Lower lobe of right lung (tissue), 2 donors: ENCODE measurements at regions not wholly inside any gene's neighbourhood (a gene's known extent, or its start where the extent isn't known, plus 50 kb on each side); places are given as distances from the start of the nearest gene placed in this dataset.

Source experiments
- ATAC-seq, 2 donors: fragments of 200-7000 bp; cut with Tn5 transposase; one replicate each; pipeline ENCODE4 v1.9.1; 2020 to 2022; ENCODE audit warnings: mild to moderate bottlenecking in 2 of 2, moderate library complexity in 2 of 2
- DNase-seq: peaks from one replicate; pipeline ENCODE4 v3.0.0-alpha.2; 2020
- H3K27ac ChIP-seq: fragments of 200-600 bp; one replicate; pipeline ENCODE4 v1.8.0; 2022
- H3K27me3 ChIP-seq: fragments of 200-600 bp; one replicate; pipeline ENCODE4 v1.8.0; 2022; ENCODE audit warnings: low read depth
- H3K36me3 ChIP-seq: fragments of 200-600 bp; one replicate; pipeline ENCODE4 v1.8.0; 2022; ENCODE audit warnings: mild to moderate bottlenecking
- H3K4me1 ChIP-seq: fragments of 200-600 bp; one replicate; pipeline ENCODE4 v1.8.0; 2022
- H3K4me3 ChIP-seq: fragments of 200-600 bp; one replicate; pipeline ENCODE4 v1.8.0; 2022; ENCODE audit warnings: mild to moderate bottlenecking
- H3K9me3 ChIP-seq: fragments of 200-600 bp; one replicate; pipeline ENCODE4 v1.8.0; 2022
- intact Hi-C: fragments of 100-400 bp; cut with DNase I; formaldehyde crosslinking; loops from one replicate; pipeline ENCODE4 v1.11.0; 2022
- TF ChIP-seq, protein P1 (sequence below): fragments of 200-600 bp; IDR thresholded peaks from one replicate; pipeline ENCODE4 v1.8.0; 2022; ENCODE audit warnings: antibody characterized with exemption, mild to moderate bottlenecking
- donor health status: DM: no; HTN: yes; CAD: no; lungs with severe emphysema.

DNA sequence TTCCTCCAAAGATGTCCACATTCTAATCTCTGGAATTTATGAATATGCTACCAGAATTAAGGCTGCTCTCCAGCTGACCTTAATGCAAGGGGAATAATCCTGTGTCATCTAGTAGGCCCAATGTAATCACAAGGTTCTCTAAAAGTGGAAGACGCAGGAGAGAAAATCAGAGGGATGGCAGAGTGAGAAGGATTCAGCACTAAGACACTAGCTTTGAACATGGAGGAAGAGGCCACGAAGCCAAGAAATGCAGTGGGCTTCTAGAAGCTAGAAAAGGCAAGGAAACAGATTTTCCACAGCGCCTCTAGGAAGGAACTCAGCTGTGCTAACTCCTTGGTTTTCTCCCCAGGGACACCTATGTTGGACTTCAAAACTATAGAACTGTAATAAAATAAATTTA lies 240.7 kb upstream of the TRAM1L1 start:
- ATAC-seq (no peak), DNase-seq (no peak)
- Histone ChIP-seq H3K27me3 (no peaks in the 10 kb centered on the region), H3K36me3 (no peaks in the 10 kb centered on the region), H3K27ac (no peak overlapping the region), H3K9me3 (no peaks in the 10 kb centered on the region), H3K4me1 (no peaks in the 10 kb centered on the region), H3K4me3 (no peak overlapping the region)
- TF ChIP-seq, protein P1, sequence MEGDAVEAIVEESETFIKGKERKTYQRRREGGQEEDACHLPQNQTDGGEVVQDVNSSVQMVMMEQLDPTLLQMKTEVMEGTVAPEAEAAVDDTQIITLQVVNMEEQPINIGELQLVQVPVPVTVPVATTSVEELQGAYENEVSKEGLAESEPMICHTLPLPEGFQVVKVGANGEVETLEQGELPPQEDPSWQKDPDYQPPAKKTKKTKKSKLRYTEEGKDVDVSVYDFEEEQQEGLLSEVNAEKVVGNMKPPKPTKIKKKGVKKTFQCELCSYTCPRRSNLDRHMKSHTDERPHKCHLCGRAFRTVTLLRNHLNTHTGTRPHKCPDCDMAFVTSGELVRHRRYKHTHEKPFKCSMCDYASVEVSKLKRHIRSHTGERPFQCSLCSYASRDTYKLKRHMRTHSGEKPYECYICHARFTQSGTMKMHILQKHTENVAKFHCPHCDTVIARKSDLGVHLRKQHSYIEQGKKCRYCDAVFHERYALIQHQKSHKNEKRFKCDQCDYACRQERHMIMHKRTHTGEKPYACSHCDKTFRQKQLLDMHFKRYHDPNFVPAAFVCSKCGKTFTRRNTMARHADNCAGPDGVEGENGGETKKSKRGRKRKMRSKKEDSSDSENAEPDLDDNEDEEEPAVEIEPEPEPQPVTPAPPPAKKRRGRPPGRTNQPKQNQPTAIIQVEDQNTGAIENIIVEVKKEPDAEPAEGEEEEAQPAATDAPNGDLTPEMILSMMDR = no peak
- intact Hi-C loops = no loop called here

DNA sequence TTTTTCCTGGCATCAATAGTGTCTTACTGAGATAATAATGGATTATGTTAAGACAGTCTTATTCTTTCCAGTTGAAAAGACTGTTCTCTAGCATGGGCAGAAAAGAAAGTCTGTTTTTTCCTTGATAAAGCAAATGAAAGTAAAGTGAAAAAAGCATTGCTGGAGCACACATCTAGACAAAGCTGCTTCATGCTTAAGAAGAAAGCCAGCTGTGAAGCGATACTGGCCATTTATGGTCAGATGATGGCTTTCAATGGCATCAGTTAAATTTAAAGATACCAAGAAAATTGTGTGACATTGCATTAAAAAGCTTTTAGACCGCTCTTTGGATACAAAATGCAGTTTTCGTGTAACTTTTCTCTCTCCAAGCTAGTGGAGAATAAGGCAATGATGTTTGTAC lies 242.1 kb upstream of the TRAM1L1 start:
- Histone ChIP-seq H3K4me3 (no peak overlapping the region), H3K27me3 (no peaks in the 10 kb centered on the region), H3K9me3 (no peaks in the 10 kb centered on the region), H3K4me1 (no peaks in the 10 kb centered on the region), H3K27ac (no peak overlapping the region), H3K36me3 (no peaks in the 10 kb centered on the region)
- intact Hi-C loops = no loop called here
- no peak for ATAC-seq
- TF ChIP-seq, protein P1 = no peak
- DNase-seq = no peak

DNA sequence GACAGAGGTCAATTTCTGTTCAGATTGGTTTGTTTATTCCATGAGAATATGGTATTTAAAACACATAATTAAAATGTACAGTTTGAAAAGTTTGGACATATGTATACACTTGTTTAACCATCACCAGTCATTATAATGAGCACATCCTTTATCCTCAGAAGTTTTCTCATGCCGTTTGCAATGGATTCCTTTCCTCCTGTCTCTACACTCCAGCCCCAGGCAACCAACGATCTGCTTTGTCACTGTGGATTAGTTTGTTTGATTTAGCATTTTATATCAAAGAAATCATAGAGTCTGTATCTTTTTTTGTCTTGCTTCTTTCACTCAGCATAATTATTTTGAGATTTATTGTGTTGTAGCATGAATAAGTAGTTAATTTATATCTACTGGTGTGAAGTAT lies 243.0 kb upstream of the TRAM1L1 start:
- intact Hi-C loops = no loop called here

DNA sequence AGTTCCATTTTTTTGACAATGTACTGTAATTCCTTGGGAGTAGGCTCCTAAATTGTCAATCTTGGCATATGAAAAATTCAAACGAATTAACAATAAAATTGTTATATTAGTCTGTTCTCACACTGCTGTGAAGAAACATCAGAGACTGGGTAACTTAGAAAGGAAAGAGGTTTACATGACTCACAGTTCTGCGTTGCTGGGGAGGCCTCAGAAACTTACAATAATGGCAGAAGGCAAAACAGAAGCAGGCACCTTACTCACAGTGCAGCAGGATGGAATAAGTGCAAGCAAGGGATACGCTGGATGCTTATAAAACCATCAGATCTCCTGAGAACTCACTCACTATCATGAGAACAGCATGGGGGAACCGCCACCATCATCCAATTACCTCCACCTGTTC lies 246.4 kb upstream of the TRAM1L1 start:
- Histone ChIP-seq H3K9me3 (no peaks in the 10 kb centered on the region), H3K27me3 (no peaks in the 10 kb centered on the region), H3K36me3 (no peaks in the 10 kb centered on the region), H3K4me3 (no peak overlapping the region), H3K4me1 (no peaks in the 10 kb centered on the region), H3K27ac (no peak overlapping the region)
- no peak for DNase-seq
- no peak for ATAC-seq
- intact Hi-C loops = no loop called here
- TF ChIP-seq, protein P1 = no peak

More for the DNA sequence above, 243.0 kb upstream of the TRAM1L1 start:
- Histone ChIP-seq H3K9me3 (no peaks in the 10 kb centered on the region), H3K36me3 (no peaks in the 10 kb centered on the region), H3K4me1 (no peaks in the 10 kb centered on the region), H3K27me3 (no peaks in the 10 kb centered on the region), H3K27ac (no peak overlapping the region), H3K4me3 (no peak overlapping the region)
- no peak for DNase-seq
- no peak for ATAC-seq
- TF ChIP-seq, protein P1 = no peak

DNA sequence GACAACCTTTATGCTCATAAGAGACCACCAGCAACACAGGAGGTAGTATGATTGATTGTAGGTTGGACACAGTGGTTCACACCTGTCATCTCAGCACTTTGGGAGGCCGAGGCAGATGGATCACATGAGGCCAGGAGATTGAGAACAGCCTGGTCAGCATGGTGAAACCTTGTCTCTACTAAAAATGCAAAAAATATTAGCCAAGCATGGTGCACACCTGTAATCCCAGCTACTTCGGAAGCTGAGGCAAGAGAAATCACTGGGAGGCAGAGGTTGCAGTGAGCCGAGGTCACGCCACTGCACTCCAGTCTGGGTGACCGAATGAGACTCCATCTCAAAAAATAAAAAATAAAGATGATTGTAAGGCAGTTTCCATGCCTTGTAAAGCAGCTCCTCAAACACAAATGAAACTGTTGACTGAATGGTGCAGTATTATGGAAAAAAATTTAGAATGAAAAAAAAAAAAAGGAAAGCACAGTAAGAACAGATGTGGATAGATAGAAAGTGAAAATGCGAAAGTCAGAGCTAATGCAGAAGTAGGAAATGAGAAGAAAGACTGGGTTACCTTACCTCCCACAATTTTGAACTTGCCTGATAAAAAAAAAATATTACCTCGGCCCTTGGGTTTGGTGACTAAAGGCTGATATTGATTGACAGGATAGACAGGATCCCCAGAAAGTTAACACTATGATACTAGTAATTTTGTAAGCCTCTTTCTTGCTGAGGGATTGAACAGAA lies 249.2 kb upstream of the TRAM1L1 start:
- Histone ChIP-seq H3K27me3 (no peaks in the 10 kb centered on the region), H3K27ac (no peak overlapping the region), H3K4me3 (no peak overlapping the region), H3K4me1 (no peaks in the 10 kb centered on the region), H3K36me3 (no peaks in the 10 kb centered on the region), H3K9me3 (no peaks in the 10 kb centered on the region)
- DNase-seq = no peak
- no peak for ATAC-seq
- intact Hi-C loops = no loop called here
- TF ChIP-seq, protein P1 = no peak
